HG02759 (cell line): ENCODE measurements at regions not wholly inside any gene's neighbourhood (a gene's known extent, or its start where the extent isn't known, plus 50 kb on each side); places are given as distances from the start of the nearest gene placed in this dataset.
A peak's percentile ranks its signal among the peaks of the same experiment; 100 is the strongest.
"Not testable (repeated sequence)": the region's sequence is repeated elsewhere in the genome, so short reads cannot be mapped to it uniquely, and the experiment has no call there.

Experiments
- ATAC-seq: cut with Tn5 transposase; IDR thresholded peaks from one replicate; pipeline ENCODE4 v1.9.1; 2021; ENCODE audit warnings: mild to moderate bottlenecking, moderate library complexity; ENCODE audit not compliant: unreplicated experiment

DNA sequence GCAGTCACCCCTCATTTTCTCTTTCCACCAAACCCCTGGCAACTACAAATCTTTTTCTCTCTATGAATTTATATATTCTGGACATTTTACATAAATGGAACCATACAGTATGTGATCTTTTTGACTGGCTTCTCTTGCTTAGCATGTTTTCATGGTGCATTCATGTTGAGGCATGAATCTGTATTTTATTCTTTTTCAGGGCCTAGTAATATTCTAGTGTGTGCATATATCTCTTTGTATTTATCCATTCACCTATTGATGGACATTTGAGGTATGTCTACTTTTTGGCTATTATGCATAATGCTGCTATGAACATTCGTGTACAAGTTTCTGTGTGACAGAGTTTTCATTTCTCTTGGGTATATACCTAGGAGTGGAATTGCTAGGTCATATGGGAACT is 78.2 kb downstream of the HACD1 start:
- no peak for ATAC-seq

DNA sequence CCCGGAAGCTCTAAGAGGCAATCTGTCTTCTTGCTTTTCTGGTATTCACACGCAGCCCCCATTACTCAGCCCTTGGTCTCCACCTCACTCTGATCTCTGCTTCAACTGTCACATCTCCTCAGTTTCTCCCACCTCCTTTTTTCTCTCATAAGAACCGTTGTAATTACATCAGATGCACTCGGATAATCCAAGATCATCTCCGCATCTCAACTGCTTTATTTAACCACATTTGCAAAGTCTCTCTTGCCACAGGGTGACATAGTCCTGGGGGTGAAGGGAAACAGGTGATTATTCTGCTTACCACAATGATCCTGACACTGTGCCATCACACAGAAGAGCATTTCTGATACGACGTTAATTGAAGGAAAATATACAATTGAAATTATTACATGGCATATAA is 79.9 kb downstream of the HACD1 start:
- no peak for ATAC-seq

DNA sequence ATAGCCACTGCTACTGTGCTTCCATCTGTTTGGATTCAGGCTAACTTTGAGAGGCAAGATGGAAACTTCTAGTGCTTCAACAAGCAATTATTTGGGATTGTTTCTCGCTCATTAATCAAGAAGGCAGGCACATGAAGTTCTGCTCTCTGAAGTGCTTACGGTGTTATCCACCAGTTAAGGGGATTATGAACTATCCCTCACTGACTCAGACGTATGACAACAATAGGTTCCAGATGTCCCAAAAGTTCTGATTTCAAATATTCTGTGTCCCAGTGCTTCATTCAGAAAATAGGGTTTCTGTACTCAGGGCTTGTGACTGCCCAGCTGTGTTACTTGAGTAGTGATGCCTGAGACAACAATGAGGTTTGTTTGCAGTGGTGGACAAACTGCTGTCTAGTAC is 81.0 kb downstream of the HACD1 start:
- ATAC-seq: no peak

DNA sequence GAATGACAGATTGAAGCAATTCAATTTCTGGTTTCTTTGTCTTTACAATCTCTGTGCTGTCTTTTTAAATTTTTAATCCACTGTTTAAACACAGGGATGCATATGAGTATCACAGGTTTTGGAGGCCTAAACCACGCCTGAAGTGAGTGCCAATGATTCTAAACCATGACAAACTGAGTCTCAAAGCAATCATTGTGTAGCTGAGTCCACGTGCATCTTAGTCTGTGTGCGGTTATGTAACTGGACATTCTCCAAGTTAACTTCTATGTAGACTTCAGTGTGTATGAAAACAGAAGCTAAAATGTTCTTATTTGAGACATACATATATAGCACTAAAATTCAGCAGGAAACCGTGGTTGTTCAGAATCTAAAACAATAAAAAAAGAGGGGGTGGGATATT is 79.3 kb upstream of the ST8SIA6 start:
- no peak for ATAC-seq

DNA sequence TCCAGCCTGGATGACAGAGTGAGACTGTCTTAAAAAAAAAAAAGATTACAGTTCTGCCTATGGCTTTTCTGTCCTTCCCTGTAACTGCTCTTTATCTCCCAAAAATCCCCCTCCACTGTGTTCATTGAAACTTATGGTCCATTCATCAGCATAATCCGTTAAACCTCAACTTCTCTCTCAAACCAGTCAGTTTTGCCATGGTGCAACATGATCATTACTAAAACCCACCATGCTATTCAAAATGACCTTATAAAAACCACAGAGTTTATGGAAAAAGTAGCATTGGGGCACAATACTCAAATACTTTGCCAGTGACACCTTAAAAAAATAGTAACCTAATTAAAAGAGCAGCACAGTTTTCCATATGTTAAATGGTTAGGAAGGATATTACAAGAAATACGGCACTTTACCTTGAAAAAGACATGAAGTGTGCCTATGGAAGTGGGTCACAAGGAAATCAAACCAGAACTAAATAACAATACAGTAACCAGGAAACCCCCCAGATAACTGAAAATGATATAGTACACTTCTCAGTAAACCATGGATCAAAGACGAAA is 74.0 kb upstream of the ST8SIA6 start:
- ATAC-seq: no peak

DNA sequence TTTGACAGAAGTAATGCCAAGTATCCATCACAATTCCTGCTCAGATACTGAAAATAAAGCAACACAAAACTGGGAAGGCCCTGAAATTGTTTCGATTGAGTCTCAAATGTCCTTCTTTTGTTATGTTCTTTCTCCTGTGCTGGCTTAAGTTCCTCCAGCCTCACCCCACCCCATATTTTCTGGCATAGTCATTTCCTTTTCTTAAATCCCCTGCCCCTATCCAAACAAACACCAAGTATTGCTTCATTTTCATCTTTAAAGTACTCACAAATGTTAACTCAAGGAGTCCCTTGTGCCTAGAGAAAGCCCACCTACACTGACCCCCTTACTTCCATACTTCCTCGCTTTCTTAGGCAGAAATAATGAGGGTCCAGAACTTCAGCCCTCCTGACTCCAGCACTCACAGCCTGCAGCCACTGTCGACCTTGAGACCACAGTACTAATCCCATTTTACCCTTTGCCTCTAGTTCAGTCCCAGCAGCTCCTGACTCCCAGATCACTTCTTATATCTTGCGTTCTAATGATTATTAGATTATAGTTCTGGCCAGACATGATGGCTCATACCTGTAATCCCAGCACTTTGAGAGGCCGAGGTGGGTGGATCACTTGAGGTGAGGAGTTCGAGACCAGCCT is 73.2 kb upstream of the ST8SIA6 start:
- ATAC-seq: no peak

DNA sequence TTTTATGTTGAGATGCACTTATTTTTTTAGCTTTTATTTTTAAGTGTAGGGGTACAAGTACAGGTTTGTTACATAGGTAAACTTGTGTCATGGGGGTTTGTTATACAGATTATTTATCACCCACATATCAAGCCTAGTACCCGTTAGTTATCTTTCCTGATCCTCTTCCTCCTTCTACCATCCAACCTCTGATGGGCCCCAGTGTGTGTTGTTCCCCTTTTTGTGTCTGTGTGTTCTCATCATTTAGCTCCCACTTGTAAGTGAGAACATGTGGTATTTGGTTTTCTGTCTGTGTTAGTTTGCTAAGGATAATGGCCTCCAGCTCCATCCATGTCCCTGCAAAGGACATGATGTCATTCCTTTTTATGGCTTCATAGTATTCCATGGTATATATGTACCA is 72.2 kb upstream of the ST8SIA6 start:
- ATAC-seq: not testable (repeated sequence)

DNA sequence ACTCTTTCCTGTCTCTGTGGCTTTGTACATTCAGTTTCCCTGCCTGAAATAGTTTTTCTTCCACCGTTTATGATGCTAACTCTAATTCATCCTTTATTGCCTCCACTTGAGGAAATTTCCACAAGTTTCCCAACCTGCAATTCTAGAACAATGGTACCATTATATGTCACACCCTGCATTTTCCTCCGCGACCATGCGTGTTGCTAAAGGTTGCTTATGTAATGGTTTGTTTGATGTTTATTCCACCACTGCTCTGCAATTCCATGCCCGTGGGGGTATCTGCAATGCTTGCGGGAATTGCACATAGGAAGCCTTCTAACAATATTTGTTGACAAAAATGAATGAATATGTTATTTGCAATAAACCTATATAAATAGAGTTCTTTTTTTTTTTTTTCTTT is 69.5 kb upstream of the ST8SIA6 start:
- ATAC-seq: no peak

DNA sequence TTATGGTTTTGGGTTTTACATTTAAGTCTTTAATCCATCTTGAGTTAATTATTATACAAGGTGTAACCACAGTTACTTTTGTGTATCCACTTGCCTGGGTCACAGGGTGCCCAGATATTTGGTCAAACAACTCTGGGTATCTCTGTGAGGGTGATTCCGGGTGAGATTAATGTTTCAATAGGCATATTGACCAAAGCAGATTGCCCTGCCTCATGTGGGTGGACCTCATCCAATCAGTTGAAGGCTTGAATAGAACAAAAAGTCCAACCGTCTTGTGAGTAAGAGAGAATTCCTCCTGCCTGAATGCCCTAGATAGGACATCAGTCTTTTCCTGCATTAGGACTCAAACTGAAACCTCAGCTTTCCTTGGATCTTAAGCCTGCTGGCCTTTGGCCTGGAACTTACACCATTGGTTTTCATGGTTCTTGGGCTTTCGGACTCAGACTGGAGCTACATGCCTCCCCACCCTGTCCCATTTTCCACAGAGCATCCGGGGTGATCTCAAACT is 68.9 kb upstream of the ST8SIA6 start:
- ATAC-seq: no peak

DNA sequence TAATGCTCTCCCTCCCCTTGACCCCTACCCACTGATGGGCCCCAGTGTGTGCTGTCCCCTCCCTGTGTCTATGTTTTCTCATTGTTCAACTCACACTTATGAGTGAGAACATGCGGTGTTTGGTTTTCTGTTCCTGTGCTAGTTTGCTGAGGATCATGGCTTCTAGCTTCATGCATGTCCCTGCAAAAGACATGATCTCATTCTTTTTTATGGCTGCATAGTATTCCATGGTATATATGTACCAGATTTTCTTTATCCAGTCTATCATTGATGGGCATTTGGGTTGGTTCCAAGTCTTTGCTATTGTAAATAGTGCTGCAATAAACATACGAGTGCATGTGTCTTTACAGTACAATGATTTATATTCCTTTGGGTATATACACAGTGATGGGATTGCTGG is 67.9 kb upstream of the ST8SIA6 start:
- not testable (repeated sequence) for ATAC-seq

DNA sequence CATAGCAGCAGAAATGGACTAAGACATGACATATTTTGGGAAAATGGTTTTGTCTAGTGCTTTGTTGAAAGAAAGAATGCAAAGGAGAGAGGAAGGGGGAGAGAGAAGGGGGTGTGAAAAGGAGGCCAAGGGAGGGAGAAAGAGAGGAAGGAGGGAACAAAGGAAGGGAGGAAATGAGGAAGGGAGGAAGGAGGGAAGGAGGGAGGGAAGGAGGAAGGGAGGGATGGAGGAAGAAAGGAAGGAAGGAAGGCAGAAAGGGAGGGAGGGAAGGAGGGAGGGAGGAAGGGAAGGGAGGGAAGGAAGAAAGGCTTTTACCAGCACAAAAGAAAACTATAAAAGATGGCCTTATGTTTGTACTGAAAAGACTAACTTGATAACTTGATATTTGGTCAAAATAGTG is 65.1 kb upstream of the ST8SIA6 start:
- no peak for ATAC-seq

DNA sequence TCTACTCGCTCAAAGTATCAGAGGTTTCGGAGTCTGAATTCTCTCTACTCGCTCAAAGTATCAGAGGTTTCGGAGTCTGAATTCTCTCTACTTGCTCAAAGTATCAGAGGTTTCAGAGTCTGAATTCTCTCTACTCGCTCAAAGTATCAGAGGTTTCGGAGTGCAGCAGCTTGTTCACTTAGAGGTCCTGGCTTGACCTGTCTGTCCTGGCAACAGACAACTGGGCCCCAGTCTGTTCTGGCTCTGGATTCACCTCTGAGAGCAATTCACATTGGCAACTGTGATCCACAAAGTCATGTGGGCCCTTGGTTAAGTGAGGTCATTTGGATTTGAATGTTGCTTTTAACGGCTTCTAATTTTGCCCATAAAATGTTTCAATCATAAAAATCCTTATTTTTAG is 63.9 kb upstream of the ST8SIA6 start:
- ATAC-seq: no peak

DNA sequence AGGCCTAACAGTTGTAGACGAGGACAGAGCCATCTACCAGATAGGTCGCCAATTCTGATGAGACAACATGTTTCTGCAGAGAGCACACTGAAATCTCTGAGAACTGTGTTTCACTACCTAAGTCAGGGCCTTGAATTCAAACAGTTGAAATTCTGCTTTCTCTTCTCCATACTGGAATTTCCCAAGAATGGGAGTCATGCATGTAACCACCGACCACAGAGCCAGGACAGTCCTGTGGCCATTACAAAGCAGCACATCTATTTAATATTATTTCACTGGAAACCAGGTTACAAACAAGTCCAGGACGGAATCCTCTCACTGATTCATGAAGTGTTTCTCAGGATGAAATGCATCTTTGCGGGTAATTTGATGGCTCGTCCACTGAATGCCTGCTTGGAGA is 62.0 kb upstream of the ST8SIA6 start:
- no peak for ATAC-seq

DNA sequence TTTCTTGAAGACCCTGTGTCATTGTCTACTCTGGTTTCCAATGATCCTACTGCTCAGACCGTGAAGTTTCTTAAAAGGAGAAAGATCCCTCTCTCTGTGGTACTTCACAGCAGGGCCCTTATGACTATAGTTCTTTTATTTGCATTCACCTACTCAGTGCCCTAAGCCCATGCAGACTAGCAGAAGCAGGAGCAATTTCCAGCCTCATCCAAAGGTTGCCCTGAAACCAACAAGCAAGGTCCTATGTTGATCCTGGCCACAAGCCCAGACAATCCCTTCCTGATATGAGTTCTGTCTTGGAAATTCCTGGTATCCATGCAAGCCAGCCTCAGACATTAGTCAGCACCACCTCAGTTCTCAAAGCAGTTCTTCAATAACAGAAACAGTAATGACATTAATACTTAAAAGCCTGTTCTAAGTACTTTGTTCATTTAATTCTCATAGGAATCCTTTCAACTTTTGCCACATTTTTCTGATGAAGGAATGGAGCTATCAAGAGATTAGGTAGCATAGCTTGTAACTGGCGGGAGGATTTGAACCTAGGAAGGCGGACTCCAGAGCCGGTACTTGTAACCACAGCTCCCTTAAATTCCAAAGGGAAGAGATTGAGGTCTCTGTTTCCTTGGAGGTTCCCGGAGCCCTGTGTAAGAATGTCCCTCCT is 58.1 kb upstream of the ST8SIA6 start:
- ATAC-seq: no peak

DNA sequence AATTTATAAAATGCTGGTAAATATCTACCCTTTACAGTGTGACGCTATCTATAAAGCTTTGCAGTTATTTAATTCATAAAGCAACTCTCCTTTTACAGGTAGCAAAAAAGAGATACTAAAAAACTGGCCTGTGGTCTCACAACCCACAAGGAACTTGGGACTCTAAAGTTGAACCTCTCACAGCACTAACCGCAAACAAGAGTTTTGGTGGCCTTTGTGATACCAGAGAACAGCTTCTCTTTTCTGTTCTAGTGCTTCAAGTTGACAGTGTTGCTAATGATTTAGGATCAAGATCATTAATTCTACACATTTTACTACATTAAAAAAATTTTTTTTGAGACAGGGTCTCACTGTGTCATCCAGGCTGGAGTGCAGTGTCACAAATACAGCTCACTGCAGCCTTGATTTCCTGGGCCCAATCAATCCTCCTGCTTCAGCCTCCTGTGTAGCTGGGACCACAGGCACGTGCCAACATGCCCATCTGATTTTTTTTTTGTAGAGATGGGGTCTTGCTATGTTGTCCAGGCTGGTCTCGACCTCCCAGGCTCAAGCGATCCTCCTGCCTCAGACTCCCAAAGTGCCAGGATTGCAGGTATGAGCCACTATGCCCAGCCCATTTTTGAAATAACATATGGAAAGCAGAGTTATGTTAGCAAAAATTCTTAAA is 56.0 kb upstream of the ST8SIA6 start:
- peak; percentile 65 for ATAC-seq

DNA sequence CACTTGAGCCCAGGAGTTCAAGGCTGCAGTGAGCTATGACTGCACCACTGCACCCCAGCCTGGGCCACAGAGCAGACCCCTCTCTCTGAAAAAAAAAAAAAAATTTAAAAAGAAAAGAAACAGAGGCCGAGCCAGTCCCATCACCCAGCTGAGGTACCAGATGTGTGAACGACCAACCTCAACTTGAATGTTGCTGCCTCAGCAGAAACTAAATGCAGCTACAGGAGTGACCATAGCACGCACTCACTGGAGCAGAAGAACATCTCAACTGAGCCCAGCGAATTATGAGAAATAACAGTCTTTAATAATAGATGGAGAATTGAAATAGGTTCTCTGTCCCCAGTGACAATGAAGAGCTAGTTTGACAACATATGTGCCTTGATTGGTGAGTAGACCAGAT is 53.1 kb upstream of the ST8SIA6 start:
- no peak for ATAC-seq

DNA sequence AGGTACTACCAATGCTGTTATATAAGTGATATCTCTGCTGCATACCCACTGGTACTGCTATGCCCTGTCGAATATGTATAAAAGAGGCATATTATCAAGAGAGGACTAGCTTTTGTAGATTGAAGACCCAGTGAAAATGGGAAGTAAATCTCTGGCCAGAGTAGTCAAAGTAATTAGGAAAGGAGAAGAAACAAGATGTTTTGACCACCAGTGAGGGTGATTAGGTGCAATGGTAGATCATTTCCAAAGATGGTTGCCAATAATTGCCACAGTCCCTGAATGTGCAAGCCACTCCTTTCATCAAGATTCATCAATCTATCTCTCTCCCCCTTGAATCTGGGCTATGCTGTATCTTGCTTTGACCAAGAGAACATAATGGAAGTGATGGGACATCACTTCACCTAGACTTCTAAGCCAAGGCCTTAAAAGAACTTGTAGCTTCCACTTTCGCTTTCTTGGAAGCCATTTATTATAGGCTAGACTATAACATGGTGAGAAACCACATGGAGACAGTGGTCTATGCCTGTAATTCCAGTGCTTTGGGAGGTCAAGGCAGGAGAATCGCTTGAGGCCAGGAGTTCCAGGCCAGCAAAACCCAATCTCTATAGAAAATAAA is 52.6 kb upstream of the ST8SIA6 start:
- no peak for ATAC-seq

DNA sequence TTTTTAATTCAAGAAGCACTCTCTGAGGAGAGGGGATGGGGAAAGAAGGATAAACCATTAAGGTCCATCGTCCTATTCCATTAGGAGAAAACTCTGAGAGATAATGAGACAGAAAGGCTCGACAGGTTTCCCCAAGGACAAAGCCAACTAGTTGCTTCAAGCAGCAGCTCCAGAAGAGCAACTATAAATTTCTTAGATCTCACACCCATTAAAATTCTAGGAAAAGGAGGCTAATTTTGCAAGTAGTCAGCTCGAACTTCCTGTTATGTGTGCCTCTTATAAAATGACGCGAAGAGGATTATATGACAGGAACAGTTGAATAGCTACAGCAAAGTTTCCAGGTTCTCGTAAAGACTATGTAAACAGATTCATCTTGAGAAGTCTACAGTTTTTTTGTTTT is 52.0 kb upstream of the ST8SIA6 start:
- no peak for ATAC-seq

DNA sequence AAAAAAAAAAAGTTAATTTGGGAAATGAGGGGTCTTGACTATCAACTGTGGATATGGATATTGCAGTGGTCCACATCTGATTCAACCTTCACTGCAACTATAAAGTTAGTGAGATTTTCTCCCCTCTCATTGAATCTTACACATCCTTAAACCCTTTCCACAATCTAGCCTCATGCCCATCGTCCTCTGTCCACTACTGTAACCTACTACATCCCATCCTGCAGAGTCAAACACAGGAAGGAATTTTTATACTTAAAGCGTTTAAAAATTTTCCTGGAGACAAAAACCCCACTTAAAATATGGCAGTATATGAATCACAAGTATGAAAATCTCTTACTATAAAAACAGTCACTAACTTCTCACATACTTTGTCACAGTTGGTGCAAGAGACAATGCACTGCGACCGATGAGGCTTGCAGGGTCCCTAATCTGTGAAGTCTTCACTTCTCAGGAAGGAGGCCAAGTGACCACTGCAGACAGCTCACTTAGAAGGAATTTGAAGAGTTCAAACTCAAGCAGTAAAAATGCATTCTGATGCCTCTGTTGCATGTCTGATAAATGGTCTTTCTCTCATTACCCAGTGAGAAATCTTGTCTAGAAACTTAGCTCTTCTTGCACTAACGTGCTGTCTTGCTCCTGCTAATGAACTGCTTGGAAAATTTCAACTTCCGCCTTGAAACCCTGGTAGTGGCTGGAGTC is 50.3 kb upstream of the ST8SIA6 start:
- no peak for ATAC-seq
